Stomach (tissue), 4 donors: ENCODE measurements at regions not wholly inside any gene's neighbourhood (a gene's known extent, or its start where the extent isn't known, plus 50 kb on each side); places are given as distances from the start of the nearest gene placed in this dataset.

Experiments used
- POLR2AphosphoS5 ChIP-seq, 3 donors: sonication (generic); formaldehyde crosslinking; IDR thresholded peaks; one replicate each; pipeline ENCODE4 v1.6.1; 2016; ENCODE audit warnings: antibody characterized with exemption in 3 of 3
- TF ChIP-seq, protein P1 (sequence below), 7 experiments: fragments of 450-650 bp in 4 of 7; fragments of 200-600 bp in 3 of 7; sonication (generic) in 3 of 7; IDR thresholded peaks; one replicate each; pipeline ENCODE4 v1.5.1; 2016 to 2019; ENCODE audit warnings: antibody characterized with exemption in 7 of 7, control low read depth in 2 of 7, mild to moderate bottlenecking in 1 of 7

DNA sequence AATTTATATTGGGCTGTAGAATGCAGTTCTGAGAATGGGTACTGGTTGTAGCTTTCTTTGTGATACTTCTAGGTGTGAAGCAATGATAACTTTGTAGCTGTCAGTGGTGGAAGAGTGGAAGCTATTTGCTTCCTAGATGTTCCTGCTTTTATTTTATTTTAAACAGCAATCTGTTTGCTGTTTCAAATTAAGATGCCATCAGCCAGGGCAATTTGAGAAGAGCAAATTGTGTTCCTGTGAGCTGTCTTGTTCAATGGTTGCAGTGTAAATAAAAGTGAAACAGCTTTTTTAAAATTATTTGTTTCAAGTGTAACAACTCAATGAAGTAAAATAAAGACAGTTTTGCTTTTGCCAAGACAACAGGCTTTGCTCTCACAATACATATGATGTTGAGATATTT lies 150.8 kb upstream of the TMEM229A start:
- TF ChIP-seq, protein P1, sequence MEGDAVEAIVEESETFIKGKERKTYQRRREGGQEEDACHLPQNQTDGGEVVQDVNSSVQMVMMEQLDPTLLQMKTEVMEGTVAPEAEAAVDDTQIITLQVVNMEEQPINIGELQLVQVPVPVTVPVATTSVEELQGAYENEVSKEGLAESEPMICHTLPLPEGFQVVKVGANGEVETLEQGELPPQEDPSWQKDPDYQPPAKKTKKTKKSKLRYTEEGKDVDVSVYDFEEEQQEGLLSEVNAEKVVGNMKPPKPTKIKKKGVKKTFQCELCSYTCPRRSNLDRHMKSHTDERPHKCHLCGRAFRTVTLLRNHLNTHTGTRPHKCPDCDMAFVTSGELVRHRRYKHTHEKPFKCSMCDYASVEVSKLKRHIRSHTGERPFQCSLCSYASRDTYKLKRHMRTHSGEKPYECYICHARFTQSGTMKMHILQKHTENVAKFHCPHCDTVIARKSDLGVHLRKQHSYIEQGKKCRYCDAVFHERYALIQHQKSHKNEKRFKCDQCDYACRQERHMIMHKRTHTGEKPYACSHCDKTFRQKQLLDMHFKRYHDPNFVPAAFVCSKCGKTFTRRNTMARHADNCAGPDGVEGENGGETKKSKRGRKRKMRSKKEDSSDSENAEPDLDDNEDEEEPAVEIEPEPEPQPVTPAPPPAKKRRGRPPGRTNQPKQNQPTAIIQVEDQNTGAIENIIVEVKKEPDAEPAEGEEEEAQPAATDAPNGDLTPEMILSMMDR (IDR thresholded peaks at IDR 0.05) = no peak
- no peak for TF ChIP-seq POLR2AphosphoS5 (IDR thresholded peaks at IDR 0.05)
